ENCODE measurements at regions not wholly inside any gene's neighbourhood (a gene's known extent, or its start where the extent isn't known, plus 50 kb on each side); places are given as distances from the start of the nearest gene placed in this dataset.

DNA sequence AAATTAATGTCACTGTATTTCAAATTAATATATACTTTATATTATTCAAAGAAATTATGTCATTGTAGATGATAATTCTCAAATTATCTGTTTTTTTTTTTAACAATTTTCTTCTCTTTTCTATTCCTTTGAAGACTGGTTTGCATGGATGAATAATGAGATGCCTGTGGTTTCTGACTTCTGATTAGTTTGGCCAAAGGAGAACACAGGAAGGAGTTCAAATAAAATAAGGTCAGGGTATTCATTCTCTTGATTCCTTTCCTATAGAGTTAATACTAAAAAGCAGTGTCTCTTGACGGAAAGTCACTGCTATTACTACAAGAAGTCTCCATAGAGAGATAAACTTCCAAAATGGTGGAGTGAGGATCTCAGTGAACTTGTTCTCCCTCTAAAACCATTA lies 279.6 kb upstream of the FTMT start:
- Histone ChIP-seq H3K9me3 (ENCODE audit: control insufficient read depth in 1 of 2, insufficient read depth in 1 of 2, low read depth in 1 of 2, low read length in 2 of 2) (no peaks in the 10 kb centered on the region), H3K9me2 (ENCODE audit: insufficient read depth) (0 out of 2 replicates have a peak, but pooled peaks cover 6% of the 10 kb centered on the region), H3K4me2 (ENCODE audit: low read length) (no peak overlapping the region), H3K4me3 (replicated peaks in 1 of 2; ENCODE audit: low read depth in 1 of 2, low read length in 2 of 2) (no peak overlapping the region), H3K4me1 (ENCODE audit: control insufficient read depth in 1 of 2, insufficient read depth in 2 of 2, low read length in 2 of 2) (no peaks in the 10 kb centered on the region), H2AFZ (ENCODE audit: low read depth, low read length, poor library complexity, severe bottlenecking) (no peak overlapping the region), H3K9ac (ENCODE audit: low read length) (no peak overlapping the region), H3K27ac (ENCODE audit: low read depth, low read length) (no peak overlapping the region), H3K27me3 (ENCODE audit: insufficient read depth, low read length) (no peaks in the 10 kb centered on the region), H4K20me1 (ENCODE audit: insufficient read depth) (no peaks in the 10 kb centered on the region), H3K36me3 (ENCODE audit: control insufficient read depth in 1 of 2, insufficient read depth in 2 of 2, low read length in 2 of 2) (no peaks in the 10 kb centered on the region), H3K79me2 (ENCODE audit: insufficient read depth, low read length) (no peaks in the 10 kb centered on the region)
- POLR2A ChIA-PET, result no interaction called here
- no peak for ATAC-seq
- TF ChIP-seq EZH2phosphoT487 (IDR thresholded peaks at IDR 0.05; ENCODE audit: borderline replicate concordance) (no peak), YY1 (IDR thresholded peaks at IDR 0.05; ENCODE audit: extremely low read depth, insufficient replicate concordance, low read depth, low read length) (no peak), CEBPB (IDR thresholded peaks at IDR 0.05; ENCODE audit: low read depth) (no peak), JUND (IDR thresholded peaks at IDR 0.05) (no peak), POLR2A (IDR thresholded peaks at IDR 0.05; ENCODE audit: borderline replicate concordance, extremely low read depth, insufficient read depth, insufficient read length) (no peak), CBX3 (IDR thresholded peaks at IDR 0.05; ENCODE audit: low read depth) (no peak), FOSL1 (IDR thresholded peaks at IDR 0.05; ENCODE audit: low read depth) (no peak), ZFX (IDR thresholded peaks at IDR 0.05) (no peak)
- TF ChIP-seq, protein P1, sequence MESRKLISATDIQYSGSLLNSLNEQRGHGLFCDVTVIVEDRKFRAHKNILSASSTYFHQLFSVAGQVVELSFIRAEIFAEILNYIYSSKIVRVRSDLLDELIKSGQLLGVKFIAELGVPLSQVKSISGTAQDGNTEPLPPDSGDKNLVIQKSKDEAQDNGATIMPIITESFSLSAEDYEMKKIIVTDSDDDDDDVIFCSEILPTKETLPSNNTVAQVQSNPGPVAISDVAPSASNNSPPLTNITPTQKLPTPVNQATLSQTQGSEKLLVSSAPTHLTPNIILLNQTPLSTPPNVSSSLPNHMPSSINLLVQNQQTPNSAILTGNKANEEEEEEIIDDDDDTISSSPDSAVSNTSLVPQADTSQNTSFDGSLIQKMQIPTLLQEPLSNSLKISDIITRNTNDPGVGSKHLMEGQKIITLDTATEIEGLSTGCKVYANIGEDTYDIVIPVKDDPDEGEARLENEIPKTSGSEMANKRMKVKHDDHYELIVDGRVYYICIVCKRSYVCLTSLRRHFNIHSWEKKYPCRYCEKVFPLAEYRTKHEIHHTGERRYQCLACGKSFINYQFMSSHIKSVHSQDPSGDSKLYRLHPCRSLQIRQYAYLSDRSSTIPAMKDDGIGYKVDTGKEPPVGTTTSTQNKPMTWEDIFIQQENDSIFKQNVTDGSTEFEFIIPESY (IDR thresholded peaks at IDR 0.05; ENCODE audit: extremely low read depth, insufficient replicate concordance, low read length), result no peak
- TF ChIP-seq, protein P2, sequence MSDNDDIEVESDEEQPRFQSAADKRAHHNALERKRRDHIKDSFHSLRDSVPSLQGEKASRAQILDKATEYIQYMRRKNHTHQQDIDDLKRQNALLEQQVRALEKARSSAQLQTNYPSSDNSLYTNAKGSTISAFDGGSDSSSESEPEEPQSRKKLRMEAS (IDR thresholded peaks at IDR 0.05), result no peak
- TF ChIP-seq, protein P3, sequence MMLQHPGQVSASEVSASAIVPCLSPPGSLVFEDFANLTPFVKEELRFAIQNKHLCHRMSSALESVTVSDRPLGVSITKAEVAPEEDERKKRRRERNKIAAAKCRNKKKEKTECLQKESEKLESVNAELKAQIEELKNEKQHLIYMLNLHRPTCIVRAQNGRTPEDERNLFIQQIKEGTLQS (IDR thresholded peaks at IDR 0.05), result no peak
- intact Hi-C loops (cut with micrococcal nuclease), result no loop called here
- BruUV-seq (replicated peaks), result no TSS peak
- CTCF ChIA-PET, result no interaction called here
- no peak for DNase-seq (ENCODE audit: low read depth, low spot score)
- RAD21 ChIA-PET (ENCODE audit: low non-redundant PET in 1 of 2, low total read pairs in 2 of 2, uncharacterized antibody in 2 of 2, unreplicated experiment in 2 of 2), result no interaction called here

Data from HCT116 (cell line).